ENCODE measurements at regions not wholly inside any gene's neighbourhood (a gene's known extent, or its start where the extent isn't known, plus 50 kb on each side); places are given as distances from the start of the nearest gene placed in this dataset.

GRCh38 chrX:861921-862320 is 231.3 kb downstream of the SHOX start:
- no peaks in the 10 kb centered on the region for H3K9me3 ChIP-seq
- H3K36me3 ChIP-seq = no peaks in the 10 kb centered on the region
- no peak for DNase-seq
- intact Hi-C loops (cut with DNase I; ENCODE audit: low total_unique reads) = no loop called here
- TF ChIP-seq, protein P1, sequence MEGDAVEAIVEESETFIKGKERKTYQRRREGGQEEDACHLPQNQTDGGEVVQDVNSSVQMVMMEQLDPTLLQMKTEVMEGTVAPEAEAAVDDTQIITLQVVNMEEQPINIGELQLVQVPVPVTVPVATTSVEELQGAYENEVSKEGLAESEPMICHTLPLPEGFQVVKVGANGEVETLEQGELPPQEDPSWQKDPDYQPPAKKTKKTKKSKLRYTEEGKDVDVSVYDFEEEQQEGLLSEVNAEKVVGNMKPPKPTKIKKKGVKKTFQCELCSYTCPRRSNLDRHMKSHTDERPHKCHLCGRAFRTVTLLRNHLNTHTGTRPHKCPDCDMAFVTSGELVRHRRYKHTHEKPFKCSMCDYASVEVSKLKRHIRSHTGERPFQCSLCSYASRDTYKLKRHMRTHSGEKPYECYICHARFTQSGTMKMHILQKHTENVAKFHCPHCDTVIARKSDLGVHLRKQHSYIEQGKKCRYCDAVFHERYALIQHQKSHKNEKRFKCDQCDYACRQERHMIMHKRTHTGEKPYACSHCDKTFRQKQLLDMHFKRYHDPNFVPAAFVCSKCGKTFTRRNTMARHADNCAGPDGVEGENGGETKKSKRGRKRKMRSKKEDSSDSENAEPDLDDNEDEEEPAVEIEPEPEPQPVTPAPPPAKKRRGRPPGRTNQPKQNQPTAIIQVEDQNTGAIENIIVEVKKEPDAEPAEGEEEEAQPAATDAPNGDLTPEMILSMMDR (IDR thresholded peaks at IDR 0.05) = no peak
- H3K27ac ChIP-seq = no peak overlapping the region
- H3K4me3 ChIP-seq = no peak overlapping the region
- H3K4me1 ChIP-seq = peaks cover 0 to 11% (median 0%) of the 10 kb centered on the region in 4 donors
- no peaks in the 10 kb centered on the region for H3K27me3 ChIP-seq

DNA sequence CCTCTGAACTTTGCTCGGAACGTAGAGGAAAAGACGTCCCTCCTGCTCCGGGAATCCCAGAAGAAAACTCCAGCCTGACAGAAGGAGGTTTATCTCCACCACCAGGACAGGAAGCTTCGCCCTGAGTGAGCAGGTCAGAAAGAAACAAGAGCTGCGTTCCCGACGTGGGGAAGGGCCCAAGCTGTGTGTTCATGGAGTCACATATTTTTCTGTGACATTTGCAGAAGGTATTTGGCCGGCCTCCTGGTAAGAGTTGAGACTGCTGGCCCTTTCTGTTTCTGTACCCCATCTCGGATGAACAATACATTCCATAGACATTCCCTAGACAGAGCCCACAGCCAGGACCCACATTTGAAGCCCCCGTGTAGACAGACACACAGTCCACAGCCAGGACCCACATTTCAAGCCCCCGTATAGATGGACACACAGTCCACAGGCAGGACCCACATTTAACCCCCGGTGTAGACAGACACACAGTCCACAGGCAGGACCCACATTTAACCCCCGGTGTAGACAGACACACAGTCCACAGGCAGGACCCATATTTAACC is 230.8 kb downstream of the SHOX start:
- TF ChIP-seq, protein P1 (IDR thresholded peaks at IDR 0.05) = no peak

GRCh38 chrX:859329-859728 is 228.7 kb downstream of the SHOX start:
- no peaks in the 10 kb centered on the region for H3K9me3 ChIP-seq
- peaks cover 0 to 11% (median 0%) of the 10 kb centered on the region in 4 donors for H3K4me1 ChIP-seq
- DNase-seq = no peak
- no peaks in the 10 kb centered on the region for H3K36me3 ChIP-seq
- H3K27me3 ChIP-seq = no peaks in the 10 kb centered on the region
- H3K4me3 ChIP-seq = no peak overlapping the region
- H3K27ac ChIP-seq = no peak overlapping the region
- TF ChIP-seq, protein P1 (IDR thresholded peaks at IDR 0.05) = no peak
- intact Hi-C loops (cut with DNase I; ENCODE audit: low total_unique reads) = no loop called here

More for the DNA sequence above, 230.8 kb downstream of the SHOX start:
- no peak for DNase-seq
- H3K9me3 ChIP-seq = no peaks in the 10 kb centered on the region
- H3K4me3 ChIP-seq = no peak overlapping the region
- intact Hi-C loops (cut with DNase I; ENCODE audit: low total_unique reads) = no loop called here
- H3K4me1 ChIP-seq = peaks cover 0 to 11% (median 0%) of the 10 kb centered on the region in 4 donors
- H3K27ac ChIP-seq = no peak overlapping the region
- H3K36me3 ChIP-seq = no peaks in the 10 kb centered on the region
- H3K27me3 ChIP-seq = no peaks in the 10 kb centered on the region

DNA sequence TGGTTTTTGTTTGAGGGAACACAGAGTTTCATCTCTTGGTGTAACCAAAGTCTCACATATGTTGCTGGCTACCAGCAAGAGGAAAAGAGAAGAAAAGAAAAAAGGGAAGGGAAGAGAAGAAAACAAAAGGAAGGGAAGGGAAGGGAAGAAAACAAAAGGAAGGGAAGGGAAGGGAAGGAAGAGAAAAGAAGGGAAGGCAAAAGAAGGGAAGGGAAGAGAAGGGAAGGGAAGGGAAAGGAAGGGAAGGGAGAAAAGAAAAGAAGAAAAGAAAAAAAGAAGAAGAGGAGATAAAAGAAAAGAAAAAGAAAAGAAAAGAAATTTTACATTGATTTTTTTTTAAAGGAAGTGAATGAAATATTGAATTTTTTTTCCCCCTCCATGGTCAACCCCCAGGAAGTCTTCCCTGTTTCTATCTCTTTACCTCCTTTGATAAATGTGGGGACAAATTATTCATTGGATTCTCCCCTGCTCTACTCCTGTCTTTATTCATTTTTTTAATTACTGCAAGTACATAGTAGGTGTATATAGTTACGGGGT is 228.0 kb downstream of the SHOX start:
- H3K4me3 ChIP-seq = no peak overlapping the region
- no peaks in the 10 kb centered on the region for H3K36me3 ChIP-seq
- TF ChIP-seq, protein P1 (IDR thresholded peaks at IDR 0.05) = no peak
- no peaks in the 10 kb centered on the region for H3K27me3 ChIP-seq
- peaks cover 0 to 11% (median 0%) of the 10 kb centered on the region in 4 donors for H3K4me1 ChIP-seq
- no peak for DNase-seq
- no peak overlapping the region for H3K27ac ChIP-seq
- H3K9me3 ChIP-seq = no peaks in the 10 kb centered on the region
- intact Hi-C loops (cut with DNase I; ENCODE audit: low total_unique reads) = no loop called here

- no peak for DNase-seq
- H3K27ac ChIP-seq = no peak overlapping the region
- H3K4me3 ChIP-seq = no peak overlapping the region
- H3K27me3 ChIP-seq = no peaks in the 10 kb centered on the region
- H3K4me1 ChIP-seq = peaks cover 0 to 11% (median 0%) of the 10 kb centered on the region in 4 donors
- TF ChIP-seq, protein P1 (IDR thresholded peaks at IDR 0.05) = no peak
- H3K36me3 ChIP-seq = no peaks in the 10 kb centered on the region
- intact Hi-C loops (cut with DNase I; ENCODE audit: low total_unique reads) = no loop called here
- no peaks in the 10 kb centered on the region for H3K9me3 ChIP-seq
Measured at GRCh38 chrX:857376-857775, 226.8 kb downstream of the SHOX start.
